ENCODE measurements at regions not wholly inside any gene's neighbourhood (a gene's known extent, or its start where the extent isn't known, plus 50 kb on each side); places are given as distances from the start of the nearest gene placed in this dataset.
"Not testable (repeated sequence)": the region's sequence is repeated elsewhere in the genome, so short reads cannot be mapped to it uniquely, and the experiment has no call there.

DNA sequence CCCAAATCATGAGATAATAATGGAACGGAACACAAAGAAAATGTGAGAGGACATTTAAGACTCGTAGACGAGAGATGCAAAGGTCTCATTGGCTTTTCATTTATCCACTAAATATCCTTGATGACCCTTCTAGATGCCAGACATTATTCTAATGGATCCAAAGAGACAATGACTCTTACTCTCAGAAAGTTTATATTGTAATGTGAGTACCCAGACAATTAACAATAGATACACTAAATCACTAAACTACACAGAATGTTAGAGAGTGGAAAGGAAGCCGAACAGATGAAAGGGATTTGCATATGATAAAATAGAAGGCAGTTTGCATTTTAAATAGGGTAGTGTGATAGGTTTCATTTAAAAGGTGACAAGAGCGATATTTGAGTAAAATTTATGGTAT lies 973.3 kb downstream of the TAF11L14 start:
- H3K9me3 Mint-ChIP-seq: no peaks in the 10 kb centered on the region
- no peak overlapping the region for H3K27ac Mint-ChIP-seq
- ChIA-PET POLR2A (no interaction called here), CTCF (no interaction called here)
- no peaks in the 10 kb centered on the region for H3K27me3 Mint-ChIP-seq
- intact Hi-C loops (cut with micrococcal nuclease): no loop called here
- H3K4me3 Mint-ChIP-seq: no peak overlapping the region
- DNase-seq: no peak
- H3K4me1 Mint-ChIP-seq (ENCODE audit: low read depth): no peaks in the 10 kb centered on the region
- no peaks in the 10 kb centered on the region for H3K36me3 Mint-ChIP-seq

DNA sequence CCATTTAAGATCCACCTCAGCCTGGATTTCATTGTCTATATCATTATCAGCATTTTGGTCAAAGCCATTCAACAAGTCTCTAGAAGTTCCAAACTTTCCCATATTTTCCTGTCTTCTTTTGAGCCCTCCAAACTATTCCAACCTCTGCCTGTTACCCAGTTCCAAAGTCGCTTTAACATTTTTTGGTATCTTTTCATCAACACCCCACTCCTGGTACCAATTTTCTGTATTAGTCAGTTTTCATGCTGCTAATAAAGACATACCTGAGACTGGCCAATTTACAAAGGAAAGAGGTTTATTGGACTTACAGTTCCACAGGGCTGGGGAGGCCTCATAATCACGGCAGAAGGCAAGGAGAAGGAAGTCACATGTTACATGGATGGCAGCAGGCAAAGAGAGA lies 982.9 kb downstream of the TAF11L14 start:
- H3K36me3 Mint-ChIP-seq; H3K4me3 Mint-ChIP-seq; POLR2A ChIA-PET; intact Hi-C loops (cut with micrococcal nuclease); H3K9me3 Mint-ChIP-seq; H3K4me1 Mint-ChIP-seq (ENCODE audit: low read depth); H3K27ac Mint-ChIP-seq; CTCF ChIA-PET; H3K27me3 Mint-ChIP-seq; DNase-seq: not testable (repeated sequence)

DNA sequence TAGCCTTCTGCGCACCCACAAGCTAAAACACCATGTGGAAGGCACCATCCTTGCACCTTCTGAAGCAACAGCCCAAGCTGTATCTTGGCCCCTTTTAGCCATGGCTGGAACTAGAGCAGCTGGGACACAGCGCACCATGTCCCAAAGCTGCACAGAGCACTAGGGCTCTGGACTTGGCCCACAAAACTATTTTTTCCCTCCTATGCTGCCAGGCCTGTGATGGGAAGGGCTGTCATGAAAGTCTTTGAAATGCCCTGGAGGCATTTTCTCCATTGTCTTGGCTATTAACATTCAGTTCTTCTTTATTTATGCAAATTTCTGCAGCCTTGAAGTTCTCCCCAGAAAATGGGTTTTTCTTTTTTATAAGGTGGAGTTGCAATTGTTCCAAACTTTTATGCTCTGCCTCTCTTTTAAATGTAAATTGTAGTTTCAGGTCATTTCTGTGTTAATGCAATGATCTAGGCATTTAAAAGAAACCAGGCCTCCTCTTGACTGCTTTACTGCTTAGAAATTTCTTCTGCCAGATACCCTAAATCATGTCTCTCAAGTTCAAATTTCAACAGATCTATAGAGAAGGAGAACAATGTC lies 996.3 kb downstream of the TAF11L14 start:
- DNase-seq: no peak
- ChIA-PET CTCF (no interaction called here), POLR2A (no interaction called here)
- Mint-ChIP-seq H3K36me3 (no peaks in the 10 kb centered on the region), H3K4me1 (ENCODE audit: low read depth) (no peaks in the 10 kb centered on the region), H3K4me3 (no peak overlapping the region), H3K9me3 (no peaks in the 10 kb centered on the region), H3K27me3 (no peaks in the 10 kb centered on the region), H3K27ac (no peak overlapping the region)
- intact Hi-C loops (cut with micrococcal nuclease): no loop called here

DNA sequence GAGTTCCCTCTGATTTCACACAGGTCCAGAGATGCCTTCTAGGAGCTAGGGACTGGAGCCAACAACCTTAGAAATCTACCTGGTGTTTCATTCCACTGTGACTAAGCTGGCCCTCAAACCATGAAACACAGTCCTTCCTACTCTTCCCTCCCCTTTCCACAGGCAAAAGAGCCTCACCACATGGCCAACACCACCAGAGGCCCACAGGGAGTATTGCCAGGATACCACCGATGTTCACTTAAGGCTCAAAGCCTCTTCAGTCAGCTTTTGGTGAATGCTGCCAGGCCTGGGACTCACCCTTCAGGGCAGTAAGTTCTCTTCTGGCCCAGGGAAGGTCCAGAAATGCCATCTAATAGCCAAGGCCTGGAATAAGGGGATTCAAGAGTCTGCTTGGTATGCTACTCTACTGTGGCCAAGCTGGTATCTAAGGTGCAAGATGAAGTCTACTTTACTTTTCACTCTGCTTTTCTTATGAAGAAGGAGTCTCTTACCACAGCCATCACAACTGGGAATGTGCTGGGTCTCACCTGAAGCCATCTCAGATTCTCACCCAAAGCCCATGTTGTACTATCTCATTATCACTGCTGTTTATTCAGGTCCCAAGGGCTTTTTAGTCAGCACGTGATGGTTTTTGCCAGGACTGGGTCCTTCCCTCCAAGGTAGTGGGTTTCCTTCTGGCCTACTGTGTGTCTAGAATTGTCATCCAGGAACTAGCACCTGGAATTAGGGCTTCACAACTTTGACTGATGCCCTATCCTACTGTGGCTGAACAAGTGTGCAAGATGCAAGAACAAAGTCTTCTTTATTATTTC lies 1018.4 kb downstream of the TAF11L14 start:
- H3K27me3 Mint-ChIP-seq: no peaks in the 10 kb centered on the region
- DNase-seq: no peak
- H3K36me3 Mint-ChIP-seq: no peaks in the 10 kb centered on the region
- no peaks in the 10 kb centered on the region for H3K4me1 Mint-ChIP-seq (ENCODE audit: low read depth)
- peaks cover 9% of the 10 kb centered on the region for H3K9me3 Mint-ChIP-seq
- ChIA-PET CTCF (no interaction called here), POLR2A (no interaction called here)
- H3K4me3 Mint-ChIP-seq: no peak overlapping the region
- intact Hi-C loops (cut with micrococcal nuclease): no loop called here
- no peak overlapping the region for H3K27ac Mint-ChIP-seq

DNA sequence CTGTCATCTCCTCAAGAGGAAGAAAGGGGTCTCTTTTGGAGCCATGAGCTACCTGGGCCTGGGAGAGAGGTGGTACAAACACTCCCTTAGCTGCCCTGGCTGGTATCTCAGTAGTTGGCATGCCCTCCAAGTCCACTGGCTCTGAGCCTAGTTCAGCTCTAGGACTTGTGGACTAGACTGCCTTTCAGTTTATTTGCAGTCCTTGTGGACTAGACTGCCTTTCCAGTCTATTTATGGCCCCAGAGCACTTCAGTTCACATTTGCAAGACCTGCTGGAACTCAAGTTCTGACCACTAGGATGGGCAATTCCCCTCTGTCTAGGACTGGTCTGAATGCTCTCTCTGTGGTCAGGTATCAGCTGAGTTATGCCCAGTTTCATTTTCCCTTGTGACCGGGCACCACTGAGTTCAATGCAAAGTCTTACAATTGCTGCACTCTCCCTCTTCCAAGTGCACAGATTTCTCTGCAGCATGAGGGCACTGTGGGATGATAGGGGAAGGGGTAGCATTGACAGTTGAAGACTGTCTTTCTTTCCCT lies 1019.0 kb downstream of the TAF11L14 start:
- no peak for DNase-seq
- no peak overlapping the region for H3K27ac Mint-ChIP-seq
- ChIA-PET CTCF (no interaction called here), POLR2A (no interaction called here)
- peaks cover 9% of the 10 kb centered on the region for H3K9me3 Mint-ChIP-seq
- no peaks in the 10 kb centered on the region for H3K4me1 Mint-ChIP-seq (ENCODE audit: low read depth)
- H3K27me3 Mint-ChIP-seq: no peaks in the 10 kb centered on the region
- H3K4me3 Mint-ChIP-seq: no peak overlapping the region
- intact Hi-C loops (cut with micrococcal nuclease): no loop called here
- H3K36me3 Mint-ChIP-seq: no peaks in the 10 kb centered on the region

DNA sequence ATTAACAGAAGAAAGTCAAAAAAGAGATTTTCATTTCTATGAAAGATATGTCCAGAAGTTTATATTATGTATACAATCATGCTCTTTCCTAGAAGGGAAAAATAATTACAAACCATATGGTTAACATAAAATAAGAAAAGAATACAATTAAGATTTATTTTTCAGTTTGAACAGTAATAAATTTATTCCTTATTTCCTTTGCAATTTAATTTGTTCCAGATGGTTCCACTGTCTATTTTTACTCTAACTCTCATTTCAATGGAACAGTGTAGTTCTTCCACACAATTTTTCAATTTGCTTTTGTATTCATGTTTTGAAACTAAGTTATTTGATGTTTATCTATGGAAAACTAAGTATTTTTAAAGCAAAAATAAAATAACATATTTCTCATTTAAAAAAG lies 1026.3 kb downstream of the TAF11L14 start:
- Mint-ChIP-seq H3K27me3 (no peaks in the 10 kb centered on the region), H3K9me3 (no peaks in the 10 kb centered on the region), H3K4me1 (ENCODE audit: low read depth) (no peaks in the 10 kb centered on the region), H3K36me3 (no peaks in the 10 kb centered on the region), H3K4me3 (no peak overlapping the region), H3K27ac (no peak overlapping the region)
- POLR2A ChIA-PET: no interaction called here
- intact Hi-C loops (cut with micrococcal nuclease): no loop called here
- DNase-seq: no peak
- CTCF ChIA-PET: no interaction called here

DNA sequence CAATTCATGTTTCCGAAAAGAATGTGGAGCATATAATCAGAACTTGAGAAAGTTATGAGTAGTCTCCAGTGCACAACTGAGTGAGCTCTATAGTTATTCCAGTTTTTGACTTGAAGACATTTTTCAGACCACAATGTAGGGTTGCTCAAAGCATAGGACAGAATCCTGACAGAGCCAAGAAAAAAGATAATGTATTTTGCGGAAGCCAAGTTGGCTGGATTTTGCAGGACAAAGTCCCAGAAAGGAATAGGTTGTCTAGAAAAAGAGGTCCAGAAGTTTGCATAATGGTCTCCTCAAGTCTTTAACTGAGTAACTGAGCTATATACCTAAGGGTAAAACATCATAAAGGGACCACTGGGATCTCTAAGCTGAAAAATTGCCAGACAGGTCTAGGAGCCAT lies 1028.0 kb downstream of the TAF11L14 start:
- ChIA-PET POLR2A (no interaction called here), CTCF (no interaction called here)
- H3K4me3 Mint-ChIP-seq: no peak overlapping the region
- H3K36me3 Mint-ChIP-seq: no peaks in the 10 kb centered on the region
- no peak for DNase-seq
- intact Hi-C loops (cut with micrococcal nuclease): no loop called here
- H3K9me3 Mint-ChIP-seq: no peaks in the 10 kb centered on the region
- H3K4me1 Mint-ChIP-seq (ENCODE audit: low read depth): no peaks in the 10 kb centered on the region
- H3K27ac Mint-ChIP-seq: no peak overlapping the region
- H3K27me3 Mint-ChIP-seq: no peaks in the 10 kb centered on the region

DNA sequence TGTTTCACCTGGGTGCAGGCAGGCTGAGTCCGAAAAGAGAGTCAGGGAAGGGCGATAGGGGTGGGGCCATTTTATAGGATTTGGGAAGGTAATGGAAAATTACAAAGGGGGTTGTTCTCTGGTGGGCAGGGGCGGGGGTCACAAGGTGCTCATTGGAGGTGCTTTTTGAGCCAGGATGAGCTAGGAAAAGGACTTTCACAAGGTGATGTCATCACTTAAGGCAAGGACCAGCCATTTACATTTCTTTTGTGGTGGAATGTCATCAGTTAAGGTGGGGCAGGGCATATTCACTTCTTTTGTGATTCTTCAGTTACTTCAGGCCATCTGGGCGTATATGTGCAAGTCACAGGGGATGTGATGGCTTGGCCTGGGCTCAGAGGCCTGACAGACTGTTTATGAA lies 1040.0 kb downstream of the TAF11L14 start:
- H3K36me3 Mint-ChIP-seq; DNase-seq; H3K27ac Mint-ChIP-seq; intact Hi-C loops (cut with micrococcal nuclease); H3K9me3 Mint-ChIP-seq; H3K4me1 Mint-ChIP-seq (ENCODE audit: low read depth); POLR2A ChIA-PET; H3K27me3 Mint-ChIP-seq; H3K4me3 Mint-ChIP-seq; CTCF ChIA-PET: not testable (repeated sequence)

DNA sequence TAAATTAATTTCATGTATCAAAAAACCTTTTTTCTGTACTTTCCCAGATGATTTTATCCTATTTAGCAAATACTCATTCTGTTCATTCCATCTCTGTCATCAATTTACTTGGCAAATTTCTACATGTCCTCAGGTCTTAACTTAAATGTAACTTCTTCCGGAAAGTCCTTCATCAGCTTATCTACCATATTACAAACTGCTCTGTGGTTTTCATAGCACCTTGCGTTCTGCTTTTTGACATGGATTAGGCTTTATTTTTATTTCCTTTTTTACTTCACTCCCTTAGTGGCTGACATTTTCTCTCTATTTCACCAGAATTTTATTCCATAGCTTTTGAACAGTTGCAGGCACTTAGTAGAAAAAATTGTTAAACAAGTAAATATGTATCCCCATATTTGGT lies 1040.8 kb downstream of the TAF11L14 start:
- Mint-ChIP-seq H3K9me3 (no peaks in the 10 kb centered on the region), H3K4me3 (no peak overlapping the region), H3K4me1 (ENCODE audit: low read depth) (no peaks in the 10 kb centered on the region), H3K36me3 (no peaks in the 10 kb centered on the region), H3K27me3 (peaks cover 4% of the 10 kb centered on the region), H3K27ac (no peak overlapping the region)
- ChIA-PET POLR2A (no interaction called here), CTCF (no interaction called here)
- intact Hi-C loops (cut with micrococcal nuclease): no loop called here
- DNase-seq: no peak

DNA sequence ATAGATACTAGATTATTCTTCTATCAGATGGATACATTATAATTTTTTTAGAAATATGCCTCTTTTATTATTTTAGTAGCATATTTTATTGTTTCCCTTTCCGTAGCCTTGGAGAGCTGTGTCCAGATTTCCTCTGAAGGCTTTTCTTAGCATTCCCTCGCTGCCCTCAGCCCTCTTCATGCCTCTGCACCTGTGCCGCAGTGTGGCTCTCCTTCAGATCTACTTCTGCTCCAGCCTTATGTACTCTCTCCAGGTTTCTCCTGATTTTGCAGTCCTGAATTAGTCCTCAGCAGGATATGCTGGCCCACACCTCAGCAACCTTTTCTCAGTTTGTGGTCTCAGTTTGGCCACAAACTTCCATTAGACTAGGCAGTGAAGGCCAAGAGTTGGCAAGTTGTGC lies 1052.0 kb downstream of the TAF11L14 start:
- no peak overlapping the region for H3K4me3 Mint-ChIP-seq
- no peaks in the 10 kb centered on the region for H3K36me3 Mint-ChIP-seq
- no peaks in the 10 kb centered on the region for H3K4me1 Mint-ChIP-seq (ENCODE audit: low read depth)
- no peak for DNase-seq
- peaks cover 10% of the 10 kb centered on the region for H3K9me3 Mint-ChIP-seq
- ChIA-PET POLR2A (no interaction called here), CTCF (no interaction called here)
- H3K27ac Mint-ChIP-seq: no peak overlapping the region
- peaks cover 2% of the 10 kb centered on the region for H3K27me3 Mint-ChIP-seq
- intact Hi-C loops (cut with micrococcal nuclease): no loop called here

DNA sequence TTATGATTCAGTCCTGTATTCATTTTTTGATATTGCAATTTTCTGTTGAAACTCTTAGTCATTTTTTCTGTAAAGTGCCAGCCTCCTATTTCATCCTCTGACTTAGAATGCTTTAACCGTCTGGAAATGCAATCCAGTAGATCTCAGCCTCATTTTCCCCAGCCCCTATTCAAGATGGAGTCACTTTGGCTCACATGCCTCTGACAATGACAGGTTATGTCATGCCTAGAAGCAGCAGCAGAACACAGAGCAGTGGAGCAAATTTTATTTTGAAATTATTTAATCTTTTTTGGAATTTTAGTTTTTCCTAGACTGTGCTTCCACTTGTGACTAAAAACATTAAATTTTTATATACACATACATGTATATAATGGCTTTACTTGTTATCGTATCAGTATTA lies 1053.2 kb downstream of the TAF11L14 start:
- Mint-ChIP-seq H3K36me3 (no peaks in the 10 kb centered on the region), H3K27me3 (peaks cover 2% of the 10 kb centered on the region), H3K27ac (no peak overlapping the region), H3K9me3 (peaks cover 10% of the 10 kb centered on the region), H3K4me1 (ENCODE audit: low read depth) (no peaks in the 10 kb centered on the region), H3K4me3 (no peak overlapping the region)
- ChIA-PET POLR2A (no interaction called here), CTCF (no interaction called here)
- intact Hi-C loops (cut with micrococcal nuclease): no loop called here
- DNase-seq: no peak

DNA sequence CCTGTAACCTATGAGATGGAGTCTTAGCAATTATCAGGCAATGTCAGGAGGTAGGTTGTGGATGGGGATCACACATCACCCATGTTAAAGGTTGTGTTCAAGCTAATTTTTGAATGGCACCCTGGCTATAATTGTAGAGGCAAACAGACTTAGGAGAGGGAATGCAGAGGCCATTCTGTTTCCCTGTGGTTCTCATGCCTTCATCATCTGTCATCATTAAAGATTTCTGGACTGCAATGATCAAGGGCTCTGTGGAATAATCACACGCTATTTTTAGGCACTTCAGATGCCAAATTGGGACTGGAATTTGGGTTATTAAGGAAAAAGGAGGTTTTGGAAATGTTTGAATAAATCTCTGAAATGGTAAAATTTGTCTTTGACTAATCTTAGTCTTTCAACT lies 1065.4 kb downstream of the TAF11L14 start:
- H3K27ac Mint-ChIP-seq: no peak overlapping the region
- H3K4me3 Mint-ChIP-seq: no peak overlapping the region
- intact Hi-C loops (cut with micrococcal nuclease): no loop called here
- no peaks in the 10 kb centered on the region for H3K36me3 Mint-ChIP-seq
- no peaks in the 10 kb centered on the region for H3K9me3 Mint-ChIP-seq
- CTCF ChIA-PET: interaction anchor here (0.9 to 2.1 kb wide), 4 partner anchors 11 to 305 kb away, joined by 3 to 10 read pairs (median 4); no protein-coding TSS in a partner anchor
- H3K4me1 Mint-ChIP-seq (ENCODE audit: low read depth): peaks cover 18% of the 10 kb centered on the region
- DNase-seq: no peak
- no peaks in the 10 kb centered on the region for H3K27me3 Mint-ChIP-seq
- POLR2A ChIA-PET: no interaction called here

DNA sequence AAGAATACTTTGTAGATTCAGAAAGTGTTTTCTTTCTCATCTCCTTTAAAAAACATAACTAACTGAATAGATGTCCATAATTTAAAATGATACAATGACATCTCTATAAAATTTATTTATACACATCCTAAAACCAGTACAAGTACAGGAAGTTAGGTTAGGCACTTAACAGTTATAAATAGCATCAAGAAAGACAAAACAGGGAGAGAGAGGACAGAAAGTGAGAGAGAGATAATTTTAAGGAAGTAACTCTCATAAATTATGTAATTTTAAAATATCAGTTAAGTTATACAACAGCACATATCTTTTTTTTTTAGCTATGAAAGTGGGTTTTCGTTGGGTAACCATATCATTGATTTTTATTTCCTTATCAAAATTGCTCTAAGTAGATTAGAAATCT lies 1068.6 kb downstream of the TAF11L14 start:
- no peak for DNase-seq
- no peak overlapping the region for H3K27ac Mint-ChIP-seq
- H3K4me3 Mint-ChIP-seq: no peak overlapping the region
- H3K9me3 Mint-ChIP-seq: no peaks in the 10 kb centered on the region
- ChIA-PET POLR2A (no interaction called here), CTCF (no interaction called here)
- no peaks in the 10 kb centered on the region for H3K27me3 Mint-ChIP-seq
- intact Hi-C loops (cut with micrococcal nuclease): no loop called here
- H3K4me1 Mint-ChIP-seq (ENCODE audit: low read depth): peaks cover 17% of the 10 kb centered on the region
- no peaks in the 10 kb centered on the region for H3K36me3 Mint-ChIP-seq

All from activated CD4-positive, alpha-beta memory T cell treated with anti-CD3 and anti-CD28 coated beads for 36 hours (primary cell).